HL-60/S4 (cell line): ENCODE measurements at regions not wholly inside any gene's neighbourhood (a gene's known extent, or its start where the extent isn't known, plus 50 kb on each side); places are given as distances from the start of the nearest gene placed in this dataset.
"Not testable (repeated sequence)": the region's sequence is repeated elsewhere in the genome, so short reads cannot be mapped to it uniquely, and the experiment has no call there.

Experiments used
- in situ Hi-C: fragments of 300-500 bp; cut with MboI; formaldehyde crosslinking; loops from 2 replicates; pipeline ENCODE4 v1.14.3; 2022; ENCODE audit warnings: low sequenced_read_pairs

GRCh38 chr7:81158189-81158588 lies 239.3 kb upstream of the SEMA3C start:
- in situ Hi-C loops = no loop called here

- in situ Hi-C loops = no loop called here
Measured at GRCh38 chr7:81155654-81156373, 237.0 kb upstream of the SEMA3C start.

GRCh38 chr7:81154565-81154964 lies 235.7 kb upstream of the SEMA3C start:
- in situ Hi-C loops = no loop called here

- in situ Hi-C loops = not testable (repeated sequence)
Measured at GRCh38 chr7:81152925-81153324, 234.1 kb upstream of the SEMA3C start.

- in situ Hi-C loops = no loop called here
Measured at GRCh38 chr7:81150951-81151361, 232.1 kb upstream of the SEMA3C start.

GRCh38 chr7:81143856-81144255 lies 225.0 kb upstream of the SEMA3C start:
- in situ Hi-C loops = no loop called here

GRCh38 chr7:81141257-81142205 lies 222.7 kb upstream of the SEMA3C start:
- in situ Hi-C loops = not testable (repeated sequence)

- in situ Hi-C loops = no loop called here
Measured at GRCh38 chr7:81140775-81141174, 221.9 kb upstream of the SEMA3C start.

- in situ Hi-C loops = no loop called here
Measured at GRCh38 chr7:81140252-81140651, 221.4 kb upstream of the SEMA3C start.

- in situ Hi-C loops = no loop called here
Measured at GRCh38 chr7:81138870-81139269, 220.0 kb upstream of the SEMA3C start.

GRCh38 chr7:81135324-81135723 lies 216.5 kb upstream of the SEMA3C start:
- in situ Hi-C loops = no loop called here

GRCh38 chr7:81128011-81128410 lies 209.2 kb upstream of the SEMA3C start:
- in situ Hi-C loops = no loop called here

GRCh38 chr7:81120803-81121202 lies 202.0 kb upstream of the SEMA3C start:
- in situ Hi-C loops = no loop called here

GRCh38 chr7:81120111-81120510 lies 201.3 kb upstream of the SEMA3C start:
- in situ Hi-C loops = no loop called here

GRCh38 chr7:81114633-81115032 lies 195.8 kb upstream of the SEMA3C start:
- in situ Hi-C loops = no loop called here

GRCh38 chr7:81112731-81113130 lies 193.9 kb upstream of the SEMA3C start:
- in situ Hi-C loops = no loop called here

- in situ Hi-C loops = no loop called here
Measured at GRCh38 chr7:81111781-81112540, 193.1 kb upstream of the SEMA3C start.

- in situ Hi-C loops = no loop called here
Measured at GRCh38 chr7:81111358-81111757, 192.5 kb upstream of the SEMA3C start.

- in situ Hi-C loops = no loop called here
Measured at GRCh38 chr7:81110673-81111072, 191.8 kb upstream of the SEMA3C start.

GRCh38 chr7:81098213-81098612 lies 179.4 kb upstream of the SEMA3C start:
- in situ Hi-C loops = no loop called here

GRCh38 chr7:81094952-81095351 lies 176.1 kb upstream of the SEMA3C start:
- in situ Hi-C loops = no loop called here
